ENCODE measurements at regions not wholly inside any gene's neighbourhood (a gene's known extent, or its start where the extent isn't known, plus 50 kb on each side); places are given as distances from the start of the nearest gene placed in this dataset.

DNA sequence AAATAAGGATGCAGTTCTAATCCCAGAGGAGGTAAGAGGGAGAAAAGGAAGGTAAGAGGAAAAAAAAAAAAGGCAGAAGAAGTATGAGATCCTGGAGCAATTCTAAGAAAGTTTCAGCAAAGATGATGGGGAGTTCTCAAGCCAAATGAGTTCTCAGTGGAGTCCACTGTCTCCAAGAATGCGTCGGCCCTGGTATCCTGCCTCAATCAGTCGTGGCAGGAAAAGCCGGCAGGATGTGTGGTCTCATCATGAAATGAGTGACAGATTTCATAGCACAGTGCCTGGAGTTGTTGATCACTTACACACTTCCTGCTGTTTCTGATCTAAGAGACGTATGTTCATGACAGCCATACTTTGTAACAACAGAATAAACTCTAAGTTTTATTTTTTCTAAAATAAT, 554.9 kb downstream of the NXPH1 start:
- ChIA-PET RAD21 (ENCODE audit: low non-redundant PET in 1 of 2, low total read pairs in 2 of 2, uncharacterized antibody in 2 of 2, unreplicated experiment in 2 of 2) (no interaction called here), POLR2A (no interaction called here), CTCF (no interaction called here)
- TF ChIP-seq, protein P1, sequence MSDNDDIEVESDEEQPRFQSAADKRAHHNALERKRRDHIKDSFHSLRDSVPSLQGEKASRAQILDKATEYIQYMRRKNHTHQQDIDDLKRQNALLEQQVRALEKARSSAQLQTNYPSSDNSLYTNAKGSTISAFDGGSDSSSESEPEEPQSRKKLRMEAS (IDR thresholded peaks at IDR 0.05), result no peak
- TF ChIP-seq SRF (IDR thresholded peaks at IDR 0.05; ENCODE audit: low read depth) (no peak), CEBPB (IDR thresholded peaks at IDR 0.05; ENCODE audit: low read depth) (no peak), FOSL1 (IDR thresholded peaks at IDR 0.05; ENCODE audit: low read depth) (no peak), EZH2phosphoT487 (IDR thresholded peaks at IDR 0.05; ENCODE audit: borderline replicate concordance) (no peak), EZH2 (IDR thresholded peaks at IDR 0.05) (no peak), SP1 (IDR thresholded peaks at IDR 0.05; ENCODE audit: low read depth) (no peak), ELF1 (IDR thresholded peaks at IDR 0.05; ENCODE audit: borderline replicate concordance, low read depth) (no peak)
- TF ChIP-seq, protein P2, sequence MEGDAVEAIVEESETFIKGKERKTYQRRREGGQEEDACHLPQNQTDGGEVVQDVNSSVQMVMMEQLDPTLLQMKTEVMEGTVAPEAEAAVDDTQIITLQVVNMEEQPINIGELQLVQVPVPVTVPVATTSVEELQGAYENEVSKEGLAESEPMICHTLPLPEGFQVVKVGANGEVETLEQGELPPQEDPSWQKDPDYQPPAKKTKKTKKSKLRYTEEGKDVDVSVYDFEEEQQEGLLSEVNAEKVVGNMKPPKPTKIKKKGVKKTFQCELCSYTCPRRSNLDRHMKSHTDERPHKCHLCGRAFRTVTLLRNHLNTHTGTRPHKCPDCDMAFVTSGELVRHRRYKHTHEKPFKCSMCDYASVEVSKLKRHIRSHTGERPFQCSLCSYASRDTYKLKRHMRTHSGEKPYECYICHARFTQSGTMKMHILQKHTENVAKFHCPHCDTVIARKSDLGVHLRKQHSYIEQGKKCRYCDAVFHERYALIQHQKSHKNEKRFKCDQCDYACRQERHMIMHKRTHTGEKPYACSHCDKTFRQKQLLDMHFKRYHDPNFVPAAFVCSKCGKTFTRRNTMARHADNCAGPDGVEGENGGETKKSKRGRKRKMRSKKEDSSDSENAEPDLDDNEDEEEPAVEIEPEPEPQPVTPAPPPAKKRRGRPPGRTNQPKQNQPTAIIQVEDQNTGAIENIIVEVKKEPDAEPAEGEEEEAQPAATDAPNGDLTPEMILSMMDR (IDR thresholded peaks at IDR 0.05 in 2 of 3, conservative IDR thresholded peaks at IDR 0.05 in 1 of 3; ENCODE audit: borderline replicate concordance in 1 of 3, insufficient read depth in 1 of 3, low read depth in 2 of 3, low read length in 2 of 3), result no peak
- TF ChIP-seq, protein P3, sequence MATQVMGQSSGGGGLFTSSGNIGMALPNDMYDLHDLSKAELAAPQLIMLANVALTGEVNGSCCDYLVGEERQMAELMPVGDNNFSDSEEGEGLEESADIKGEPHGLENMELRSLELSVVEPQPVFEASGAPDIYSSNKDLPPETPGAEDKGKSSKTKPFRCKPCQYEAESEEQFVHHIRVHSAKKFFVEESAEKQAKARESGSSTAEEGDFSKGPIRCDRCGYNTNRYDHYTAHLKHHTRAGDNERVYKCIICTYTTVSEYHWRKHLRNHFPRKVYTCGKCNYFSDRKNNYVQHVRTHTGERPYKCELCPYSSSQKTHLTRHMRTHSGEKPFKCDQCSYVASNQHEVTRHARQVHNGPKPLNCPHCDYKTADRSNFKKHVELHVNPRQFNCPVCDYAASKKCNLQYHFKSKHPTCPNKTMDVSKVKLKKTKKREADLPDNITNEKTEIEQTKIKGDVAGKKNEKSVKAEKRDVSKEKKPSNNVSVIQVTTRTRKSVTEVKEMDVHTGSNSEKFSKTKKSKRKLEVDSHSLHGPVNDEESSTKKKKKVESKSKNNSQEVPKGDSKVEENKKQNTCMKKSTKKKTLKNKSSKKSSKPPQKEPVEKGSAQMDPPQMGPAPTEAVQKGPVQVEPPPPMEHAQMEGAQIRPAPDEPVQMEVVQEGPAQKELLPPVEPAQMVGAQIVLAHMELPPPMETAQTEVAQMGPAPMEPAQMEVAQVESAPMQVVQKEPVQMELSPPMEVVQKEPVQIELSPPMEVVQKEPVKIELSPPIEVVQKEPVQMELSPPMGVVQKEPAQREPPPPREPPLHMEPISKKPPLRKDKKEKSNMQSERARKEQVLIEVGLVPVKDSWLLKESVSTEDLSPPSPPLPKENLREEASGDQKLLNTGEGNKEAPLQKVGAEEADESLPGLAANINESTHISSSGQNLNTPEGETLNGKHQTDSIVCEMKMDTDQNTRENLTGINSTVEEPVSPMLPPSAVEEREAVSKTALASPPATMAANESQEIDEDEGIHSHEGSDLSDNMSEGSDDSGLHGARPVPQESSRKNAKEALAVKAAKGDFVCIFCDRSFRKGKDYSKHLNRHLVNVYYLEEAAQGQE (IDR thresholded peaks at IDR 0.05; ENCODE audit: low read depth), result no peak
- intact Hi-C loops (cut with micrococcal nuclease), result no loop called here
- BruUV-seq (replicated peaks), result no TSS peak
- H3K9ac ChIP-seq (ENCODE audit: low read length), result no peak overlapping the region
- no peaks in the 10 kb centered on the region for H3K9me3 ChIP-seq (ENCODE audit: control insufficient read depth in 1 of 2, insufficient read depth in 1 of 2, low read depth in 1 of 2, low read length in 2 of 2)
- no peak for ATAC-seq
- no peaks in the 10 kb centered on the region for H3K4me1 ChIP-seq (ENCODE audit: control insufficient read depth in 1 of 2, insufficient read depth in 2 of 2, low read length in 2 of 2)
- no peak overlapping the region for H3K4me3 ChIP-seq (replicated peaks in 1 of 2; ENCODE audit: low read depth in 1 of 2, low read length in 2 of 2)
- H3K9me2 ChIP-seq (ENCODE audit: insufficient read depth), result no peaks in the 10 kb centered on the region
- no peaks in the 10 kb centered on the region for H3K79me2 ChIP-seq (ENCODE audit: insufficient read depth, low read length)
- H3K27me3 ChIP-seq (ENCODE audit: insufficient read depth, low read length), result no peaks in the 10 kb centered on the region
- H4K20me1 ChIP-seq (ENCODE audit: insufficient read depth), result no peaks in the 10 kb centered on the region
- no peak overlapping the region for H3K27ac ChIP-seq (ENCODE audit: low read depth, low read length)
- no peaks in the 10 kb centered on the region for H3K36me3 ChIP-seq (ENCODE audit: control insufficient read depth in 1 of 2, insufficient read depth in 2 of 2, low read length in 2 of 2)
- no peak for DNase-seq (ENCODE audit: low read depth, low spot score)
- no peak overlapping the region for H3K4me2 ChIP-seq (ENCODE audit: low read length)
- no peak overlapping the region for H2AFZ ChIP-seq (ENCODE audit: low read depth, low read length, poor library complexity, severe bottlenecking)
